Pancreas (tissue), 10 donors: ENCODE measurements at regions not wholly inside any gene's neighbourhood (a gene's known extent, or its start where the extent isn't known, plus 50 kb on each side); places are given as distances from the start of the nearest gene placed in this dataset.

Experiments
- ATAC-seq, 4 donors: fragments of 200-7000 bp; cut with Tn5 transposase; one replicate each; pipeline versions ENCODE4 v1.8.0 to v1.9.1; 2020; ENCODE audit warnings: mild to moderate bottlenecking in 4 of 4, moderate library complexity in 4 of 4
- DNase-seq, 6 donors: peaks; one replicate each; pipeline ENCODE4 v3.0.0-alpha.2; 2020
- FAIRE-seq: peaks from 2 replicates; lab custom pipeline; 2012; peaks lifted over from hg19 to GRCh38; lab: Jason Lieb, UNC
- H3K27ac ChIP-seq, 4 donors: fragments of 200-600 bp; sonication (generic); 1 replicate in 3 of 4; 2 replicates in 1 of 4; pipeline versions ENCODE4 v1.5.0 to v1.8.0; 2020
- H3K27me3 ChIP-seq, 4 donors: fragments of 200-600 bp; one replicate each; pipeline ENCODE4 v1.8.0; 2021
- H3K36me3 ChIP-seq, 3 donors: fragments of 200-600 bp; sonication (generic) in 1 of 3; one replicate each; pipeline versions ENCODE4 v1.5.0 to v1.8.0; 2020 to 2021
- H3K4me1 ChIP-seq, 3 donors: fragments of 200-600 bp; one replicate each; pipeline ENCODE4 v1.8.0; 2021
- H3K4me3 ChIP-seq, 4 donors: fragments of 200-600 bp; sonication (generic) in 2 of 4; one replicate each; pipeline versions ENCODE4 v1.5.0 to v1.8.0; 2020 to 2021
- H3K9me3 ChIP-seq, 4 donors: fragments of 200-600 bp; one replicate each; pipeline ENCODE4 v1.8.0; 2021
- CTCF ChIP-seq, 4 donors: fragments of 200-600 bp; sonication (generic) in 3 of 4; IDR thresholded peaks; one replicate each; pipeline versions ENCODE4 v1.5.0 to v1.8.0; 2021; ENCODE audit warnings: antibody characterized with exemption in 4 of 4
- WGBS, 2 donors: extraction: QIAGEN DNeasy Blood & Tissue Kit; methylation state at CpG; one replicate each; pipeline ENCODE4 v1.1.7; 2013; 5-methylcytosine and 5-hydroxymethylcytosine counted together
- intact Hi-C, 3 donors: fragments of 100-400 bp; cut with DNase I; formaldehyde crosslinking; loops; one replicate each; pipeline versions ENCODE4 v1.11.1 to v1.14.2; 2022
- donor health status: healthy with polysubstance abuse.
- donor health status: DM: no; HTN: no; CAD: no; lungs with moderate emphysema.
- donor health status: DM: no; HTN: no; CAD: no.
- donor health status: control.
- donor health status: control.
- donor health status: Bipolar disorder and iron deficiency.
- donor health status: DM: yes; HTN: yes; CAD: no.
- donor health status: DM: no; HTN: no; CAD: no.
- donor health status: DM: no; HTN: no; CAD: no.
- donor health status: DM: yes; HTN: yes; CAD: no.

GRCh38 chr9:31027678-31028077 lies 1356.8 kb upstream of the ACO1 start:
- ATAC-seq = peak in 1 of 4 donors; percentile 20
- no peaks in the 10 kb centered on the region for H3K9me3 ChIP-seq
- WGBS, 2 donors = 25 to 42% methylated on average over 1 of the region's 1 CpG
- intact Hi-C loops = no loop called here
- H3K4me3 ChIP-seq = no peak overlapping the region
- no peak for TF ChIP-seq CTCF (IDR thresholded peaks at IDR 0.05)
- FAIRE-seq = no peak
- peaks cover 0 to 5% (median 0%) of the 10 kb centered on the region in 3 donors for H3K4me1 ChIP-seq
- no peak overlapping the region for H3K27ac ChIP-seq
- H3K36me3 ChIP-seq = no peaks in the 10 kb centered on the region
- H3K27me3 ChIP-seq = no peaks in the 10 kb centered on the region
- no peak for DNase-seq

GRCh38 chr9:31028137-31028536 lies 1356.3 kb upstream of the ACO1 start:
- no peak for FAIRE-seq
- 94% methylated on average over 8 of the region's 8 CpGs for WGBS, 2 donors

GRCh38 chr9:31030741-31031202 lies 1353.7 kb upstream of the ACO1 start:
- no peaks in the 10 kb centered on the region for H3K27me3 ChIP-seq
- WGBS, 2 donors = 5 to 10% methylated on average over 6 of the region's 6 CpGs
- H3K27ac ChIP-seq = no peak overlapping the region
- TF ChIP-seq CTCF (IDR thresholded peaks at IDR 0.05) = no peak
- FAIRE-seq (no peak), ATAC-seq (peak in 2 of 4 donors; percentile 36 to 67), DNase-seq (no peak)
- intact Hi-C loops = no loop called here
- no peaks in the 10 kb centered on the region for H3K9me3 ChIP-seq
- no peaks in the 10 kb centered on the region for H3K36me3 ChIP-seq
- peaks cover 4 to 19% (median 5%) of the 10 kb centered on the region in 3 donors for H3K4me1 ChIP-seq
- H3K4me3 ChIP-seq = no peak overlapping the region

More at GRCh38 chr9:31028137-31028536, 1356.3 kb upstream of the ACO1 start:
- TF ChIP-seq CTCF (IDR thresholded peaks at IDR 0.05) = no peak
- Histone ChIP-seq H3K36me3 (no peaks in the 10 kb centered on the region), H3K4me3 (no peak overlapping the region), H3K4me1 (peaks cover 0 to 5% (median 0%) of the 10 kb centered on the region in 3 donors), H3K9me3 (no peaks in the 10 kb centered on the region), H3K27me3 (no peaks in the 10 kb centered on the region), H3K27ac (no peak overlapping the region)
- ATAC-seq (no peak), DNase-seq (no peak)
- intact Hi-C loops = no loop called here

GRCh38 chr9:31032206-31032605 lies 1352.2 kb upstream of the ACO1 start:
- ATAC-seq (no peak), FAIRE-seq (no peak), DNase-seq (no peak)
- Histone ChIP-seq H3K4me3 (no peak overlapping the region), H3K27me3 (no peaks in the 10 kb centered on the region), H3K4me1 (peaks cover 4 to 19% (median 5%) of the 10 kb centered on the region in 3 donors), H3K27ac (no peak overlapping the region), H3K9me3 (no peaks in the 10 kb centered on the region), H3K36me3 (no peaks in the 10 kb centered on the region)
- no peak for TF ChIP-seq CTCF (IDR thresholded peaks at IDR 0.05)
- intact Hi-C loops = no loop called here
- 91 to 96% methylated on average over 3 of the region's 3 CpGs for WGBS, 2 donors

- no peak overlapping the region for H3K4me3 ChIP-seq
- H3K36me3 ChIP-seq = no peaks in the 10 kb centered on the region
- no peaks in the 10 kb centered on the region for H3K9me3 ChIP-seq
- FAIRE-seq (no peak), ATAC-seq (peak; percentile 89 to 95 (median 91)), DNase-seq (peak in 3 of 6 donors; percentile 28 to 40 (median 37))
- peaks cover 4 to 19% (median 5%) of the 10 kb centered on the region in 3 donors for H3K4me1 ChIP-seq
- WGBS, 2 donors = 15 to 21% methylated on average over 4 of the region's 4 CpGs
- peak overlapping the region in 2 of 4 donors; percentile 24 to 53 for H3K27ac ChIP-seq
- H3K27me3 ChIP-seq = no peaks in the 10 kb centered on the region
- intact Hi-C loops = no loop called here
- TF ChIP-seq CTCF (IDR thresholded peaks at IDR 0.05) = no peak
Measured at GRCh38 chr9:31034311-31034710, 1350.1 kb upstream of the ACO1 start.
